ENCODE measurements at regions not wholly inside any gene's neighbourhood (a gene's known extent, or its start where the extent isn't known, plus 50 kb on each side); places are given as distances from the start of the nearest gene placed in this dataset.

- no peak for TF ChIP-seq EZH2phosphoT487 (IDR thresholded peaks at IDR 0.05; ENCODE audit: borderline replicate concordance, low read length)
- TF ChIP-seq, protein P1, sequence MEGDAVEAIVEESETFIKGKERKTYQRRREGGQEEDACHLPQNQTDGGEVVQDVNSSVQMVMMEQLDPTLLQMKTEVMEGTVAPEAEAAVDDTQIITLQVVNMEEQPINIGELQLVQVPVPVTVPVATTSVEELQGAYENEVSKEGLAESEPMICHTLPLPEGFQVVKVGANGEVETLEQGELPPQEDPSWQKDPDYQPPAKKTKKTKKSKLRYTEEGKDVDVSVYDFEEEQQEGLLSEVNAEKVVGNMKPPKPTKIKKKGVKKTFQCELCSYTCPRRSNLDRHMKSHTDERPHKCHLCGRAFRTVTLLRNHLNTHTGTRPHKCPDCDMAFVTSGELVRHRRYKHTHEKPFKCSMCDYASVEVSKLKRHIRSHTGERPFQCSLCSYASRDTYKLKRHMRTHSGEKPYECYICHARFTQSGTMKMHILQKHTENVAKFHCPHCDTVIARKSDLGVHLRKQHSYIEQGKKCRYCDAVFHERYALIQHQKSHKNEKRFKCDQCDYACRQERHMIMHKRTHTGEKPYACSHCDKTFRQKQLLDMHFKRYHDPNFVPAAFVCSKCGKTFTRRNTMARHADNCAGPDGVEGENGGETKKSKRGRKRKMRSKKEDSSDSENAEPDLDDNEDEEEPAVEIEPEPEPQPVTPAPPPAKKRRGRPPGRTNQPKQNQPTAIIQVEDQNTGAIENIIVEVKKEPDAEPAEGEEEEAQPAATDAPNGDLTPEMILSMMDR (IDR thresholded peaks at IDR 0.05; ENCODE audit: low read depth, low read length, poor library complexity, severe bottlenecking): no peak
- H3K4me2 ChIP-seq (ENCODE audit: low read length): no peak overlapping the region
These were observed 343.0 kb upstream of the TENM4 start for GRCh38 chr11:79783833-79784232.

DNA sequence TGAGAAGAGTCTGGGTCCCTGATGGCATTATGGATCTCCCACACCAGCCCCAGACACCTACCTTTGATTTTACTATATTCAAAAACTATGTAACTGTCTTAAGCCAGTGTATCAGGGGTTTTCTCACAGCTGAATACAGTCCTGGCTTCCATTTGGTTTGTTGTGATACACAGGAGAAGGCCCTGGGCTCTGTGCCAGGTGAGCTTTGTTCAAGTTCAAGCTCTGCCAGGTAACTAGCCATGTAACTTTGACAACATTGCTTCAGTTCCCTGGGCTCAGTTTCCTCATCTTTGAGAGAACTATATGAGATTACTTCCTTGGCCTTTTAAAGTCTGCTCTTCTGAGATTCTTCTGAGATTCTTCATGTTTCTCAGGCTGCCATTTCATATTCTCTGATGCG is 327.5 kb upstream of the TENM4 start:
- Histone ChIP-seq H3K27ac (ENCODE audit: low read depth, low read length) (no peak overlapping the region), H3F3A (ENCODE audit: control insufficient read depth, insufficient read depth) (no peaks in the 10 kb centered on the region), H3K4me2 (ENCODE audit: low read length) (no peak overlapping the region), H3K36me3 (ENCODE audit: control insufficient read depth, low read length) (no peaks in the 10 kb centered on the region), H3K79me2 (ENCODE audit: control insufficient read depth, low read length) (no peaks in the 10 kb centered on the region), H3K27me3 (ENCODE audit: control insufficient read depth, low read length) (no peaks in the 10 kb centered on the region), H3K4me1 (ENCODE audit: control insufficient read depth, low read length) (no peaks in the 10 kb centered on the region), H4K20me1 (ENCODE audit: control insufficient read depth, insufficient read depth, low read depth, low read length) (no peaks in the 10 kb centered on the region), H3K4me3 (ENCODE audit: low read length) (no peak overlapping the region), H3K9me3 (ENCODE audit: control insufficient read depth, insufficient read depth, low read length) (no peaks in the 10 kb centered on the region), H3K9me2 (replicated peaks; ENCODE audit: control insufficient read depth, low read length) (no peaks in the 10 kb centered on the region)
- TF ChIP-seq, protein P1 (IDR thresholded peaks at IDR 0.05; ENCODE audit: low read depth, low read length, poor library complexity, severe bottlenecking): no peak
- no peak for TF ChIP-seq EZH2phosphoT487 (IDR thresholded peaks at IDR 0.05; ENCODE audit: borderline replicate concordance, low read length)

More at GRCh38 chr11:79783833-79784232, 343.0 kb upstream of the TENM4 start:
- Histone ChIP-seq H3K9me3 (ENCODE audit: control insufficient read depth, insufficient read depth, low read length) (no peaks in the 10 kb centered on the region), H4K20me1 (ENCODE audit: control insufficient read depth, insufficient read depth, low read depth, low read length) (no peaks in the 10 kb centered on the region), H3F3A (ENCODE audit: control insufficient read depth, insufficient read depth) (no peaks in the 10 kb centered on the region), H3K79me2 (ENCODE audit: control insufficient read depth, low read length) (no peaks in the 10 kb centered on the region), H3K36me3 (ENCODE audit: control insufficient read depth, low read length) (no peaks in the 10 kb centered on the region), H3K9me2 (replicated peaks; ENCODE audit: control insufficient read depth, low read length) (no peaks in the 10 kb centered on the region), H3K4me3 (ENCODE audit: low read length) (no peak overlapping the region), H3K27me3 (ENCODE audit: control insufficient read depth, low read length) (no peaks in the 10 kb centered on the region), H3K27ac (ENCODE audit: low read depth, low read length) (no peak overlapping the region), H3K4me1 (ENCODE audit: control insufficient read depth, low read length) (no peaks in the 10 kb centered on the region)

DNA sequence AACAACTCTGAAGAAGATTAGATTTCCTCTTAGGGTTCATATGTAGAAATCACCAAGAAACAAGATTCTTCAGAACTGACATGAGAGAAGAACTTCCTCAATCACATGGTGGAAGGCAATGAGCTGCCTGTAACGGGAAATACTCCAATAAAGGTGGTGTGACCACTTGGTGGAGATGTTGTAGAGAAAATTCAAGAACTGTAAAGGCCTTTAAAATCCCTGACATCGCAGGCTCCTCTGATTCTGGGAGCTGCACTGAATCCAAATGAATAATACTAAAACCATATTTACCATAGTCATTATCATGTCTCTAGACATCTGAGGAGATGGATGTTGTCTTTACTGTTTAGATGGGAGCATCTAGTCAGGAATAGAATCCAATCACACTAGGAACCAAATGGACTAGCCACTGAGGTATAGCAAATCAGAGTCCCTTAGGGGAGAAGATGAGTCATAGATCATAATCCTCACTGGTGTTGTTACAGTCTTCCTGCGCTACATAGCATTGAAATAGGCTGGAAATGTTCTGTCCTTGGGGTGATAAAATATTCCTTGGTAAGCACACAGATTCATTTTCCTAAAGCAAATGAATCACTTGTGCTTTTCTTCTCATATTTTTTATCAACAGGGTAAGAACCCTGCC is 321.6 kb upstream of the TENM4 start:
- H3K4me1 ChIP-seq (ENCODE audit: control insufficient read depth, low read length): no peaks in the 10 kb centered on the region
- H3K79me2 ChIP-seq (ENCODE audit: control insufficient read depth, low read length): no peaks in the 10 kb centered on the region
- H3K36me3 ChIP-seq (ENCODE audit: control insufficient read depth, low read length): no peaks in the 10 kb centered on the region
- H3K27me3 ChIP-seq (ENCODE audit: control insufficient read depth, low read length): no peaks in the 10 kb centered on the region
- no peak overlapping the region for H3K27ac ChIP-seq (ENCODE audit: low read depth, low read length)
- H4K20me1 ChIP-seq (ENCODE audit: control insufficient read depth, insufficient read depth, low read depth, low read length): no peaks in the 10 kb centered on the region
- H3K4me3 ChIP-seq (ENCODE audit: low read length): no peak overlapping the region
- H3F3A ChIP-seq (ENCODE audit: control insufficient read depth, insufficient read depth): no peaks in the 10 kb centered on the region
- no peaks in the 10 kb centered on the region for H3K9me3 ChIP-seq (ENCODE audit: control insufficient read depth, insufficient read depth, low read length)
- TF ChIP-seq, protein P1 (IDR thresholded peaks at IDR 0.05; ENCODE audit: low read depth, low read length, poor library complexity, severe bottlenecking): no peak
- no peak for TF ChIP-seq EZH2phosphoT487 (IDR thresholded peaks at IDR 0.05; ENCODE audit: borderline replicate concordance, low read length)
- H3K4me2 ChIP-seq (ENCODE audit: low read length): no peak overlapping the region
- no peaks in the 10 kb centered on the region for H3K9me2 ChIP-seq (replicated peaks; ENCODE audit: control insufficient read depth, low read length)
